ENCODE measurements at regions not wholly inside any gene's neighbourhood (a gene's known extent, or its start where the extent isn't known, plus 50 kb on each side); places are given as distances from the start of the nearest gene placed in this dataset.
"Not testable (repeated sequence)": the region's sequence is repeated elsewhere in the genome, so short reads cannot be mapped to it uniquely, and the experiment has no call there.

DNA sequence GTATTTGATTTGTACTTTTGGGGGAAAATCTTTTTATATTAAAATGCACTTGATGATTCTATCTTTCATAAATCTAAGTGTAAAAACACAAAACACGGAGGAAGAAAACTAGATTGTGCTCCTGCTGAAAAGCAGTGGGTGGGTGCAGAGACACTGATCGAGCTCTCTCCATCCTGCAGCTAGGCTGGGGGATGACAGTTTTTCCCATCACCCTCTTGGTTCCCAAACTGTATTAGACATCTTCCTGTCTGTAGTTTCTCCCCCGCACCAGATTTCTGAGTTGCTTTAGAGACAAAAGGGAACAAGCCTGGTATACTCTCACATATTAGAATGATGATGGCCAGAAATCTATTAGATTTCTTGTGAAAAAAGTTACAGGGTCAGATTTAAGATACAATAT is 99.6 kb downstream of the FAM114A2 start:
- Histone ChIP-seq H3K36me3 (no peaks in the 10 kb centered on the region), H3K9me3 (peaks cover 0 to 95% (median 55%) of the 10 kb centered on the region in 11 donors), H3K27ac (no peak overlapping the region), H3K27me3 (no peaks in the 10 kb centered on the region), H3K4me3 (no peak overlapping the region), H3K4me1 (no peaks in the 10 kb centered on the region)
- no peak for ATAC-seq
- TF ChIP-seq, protein P1, sequence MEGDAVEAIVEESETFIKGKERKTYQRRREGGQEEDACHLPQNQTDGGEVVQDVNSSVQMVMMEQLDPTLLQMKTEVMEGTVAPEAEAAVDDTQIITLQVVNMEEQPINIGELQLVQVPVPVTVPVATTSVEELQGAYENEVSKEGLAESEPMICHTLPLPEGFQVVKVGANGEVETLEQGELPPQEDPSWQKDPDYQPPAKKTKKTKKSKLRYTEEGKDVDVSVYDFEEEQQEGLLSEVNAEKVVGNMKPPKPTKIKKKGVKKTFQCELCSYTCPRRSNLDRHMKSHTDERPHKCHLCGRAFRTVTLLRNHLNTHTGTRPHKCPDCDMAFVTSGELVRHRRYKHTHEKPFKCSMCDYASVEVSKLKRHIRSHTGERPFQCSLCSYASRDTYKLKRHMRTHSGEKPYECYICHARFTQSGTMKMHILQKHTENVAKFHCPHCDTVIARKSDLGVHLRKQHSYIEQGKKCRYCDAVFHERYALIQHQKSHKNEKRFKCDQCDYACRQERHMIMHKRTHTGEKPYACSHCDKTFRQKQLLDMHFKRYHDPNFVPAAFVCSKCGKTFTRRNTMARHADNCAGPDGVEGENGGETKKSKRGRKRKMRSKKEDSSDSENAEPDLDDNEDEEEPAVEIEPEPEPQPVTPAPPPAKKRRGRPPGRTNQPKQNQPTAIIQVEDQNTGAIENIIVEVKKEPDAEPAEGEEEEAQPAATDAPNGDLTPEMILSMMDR (IDR thresholded peaks at IDR 0.05), result no peak
- WGBS, 2 donors, result 81 to 83% methylated on average over 3 of the region's 3 CpGs
- DNase-seq, result no peak
- intact Hi-C loops (cut with DNase I), result no loop called here

DNA sequence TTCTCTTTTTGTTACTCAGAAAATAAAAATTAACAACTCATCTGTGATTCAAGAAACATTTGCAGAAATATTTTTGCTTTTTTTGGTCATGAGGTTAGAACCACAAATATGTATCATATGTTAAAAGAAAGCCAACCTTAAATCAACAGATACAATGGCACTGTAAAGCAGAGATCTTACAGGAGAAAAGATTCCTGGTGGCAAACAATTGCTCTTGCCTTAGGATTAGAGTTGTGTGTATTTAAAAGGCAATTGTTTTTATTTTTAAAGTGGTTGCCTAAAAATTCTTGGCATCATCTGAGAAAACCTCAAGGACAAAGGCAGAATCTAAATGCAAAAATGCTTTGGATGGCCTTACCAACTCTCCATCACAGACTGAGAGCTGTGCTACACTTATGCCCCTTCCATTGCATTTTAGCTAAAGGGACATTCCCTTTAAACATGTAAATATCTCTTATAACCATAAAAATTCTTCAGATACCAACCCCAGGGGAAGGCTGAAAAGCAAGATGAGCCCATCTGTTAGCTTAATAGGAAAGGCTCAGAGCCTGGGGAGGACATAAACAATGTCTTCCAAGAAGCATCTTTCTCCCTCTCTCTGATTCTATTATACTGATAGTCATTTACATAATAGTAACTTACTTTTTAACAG is 100.4 kb downstream of the FAM114A2 start:
- ATAC-seq, result no peak
- peaks cover 0 to 96% (median 55%) of the 10 kb centered on the region in 11 donors for H3K9me3 ChIP-seq

DNA sequence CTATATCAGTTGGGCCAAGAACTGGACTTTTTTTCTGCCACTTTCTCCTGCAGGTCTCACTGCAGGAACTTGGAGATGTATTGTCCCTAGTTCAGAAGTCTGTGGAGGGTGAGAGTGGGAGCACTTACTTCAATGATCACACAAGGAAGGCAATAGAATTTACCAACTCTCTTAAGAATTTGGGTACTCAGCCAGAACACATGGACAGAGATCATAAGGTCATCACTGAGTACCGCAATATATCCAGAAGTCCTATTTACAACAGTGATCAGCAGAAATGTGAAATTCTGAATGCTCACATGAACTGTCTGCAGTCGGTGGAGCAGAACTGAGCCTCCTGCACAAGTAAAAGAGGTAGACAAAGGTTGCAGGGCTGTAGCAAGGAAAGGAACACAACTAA is 101.0 kb downstream of the FAM114A2 start:
- Histone ChIP-seq H3K27ac (no peak overlapping the region), H3K4me3 (no peak overlapping the region), H3K9me3 (peaks cover 0 to 93% (median 53%) of the 10 kb centered on the region in 11 donors), H3K36me3 (no peaks in the 10 kb centered on the region), H3K4me1 (no peaks in the 10 kb centered on the region), H3K27me3 (no peaks in the 10 kb centered on the region)
- ATAC-seq (no peak), DNase-seq (no peak)
- TF ChIP-seq, protein P1 (IDR thresholded peaks at IDR 0.05), result no peak
- intact Hi-C loops (cut with DNase I), result no loop called here
- WGBS, 2 donors, result 82 to 89% methylated on average over 2 of the region's 2 CpGs

More for the DNA sequence above, 100.4 kb downstream of the FAM114A2 start:
- DNase-seq, result no peak
- no peak overlapping the region for H3K4me3 ChIP-seq
- H3K27me3 ChIP-seq, result no peaks in the 10 kb centered on the region
- TF ChIP-seq, protein P1 (IDR thresholded peaks at IDR 0.05), result no peak
- no peaks in the 10 kb centered on the region for H3K36me3 ChIP-seq
- no peaks in the 10 kb centered on the region for H3K4me1 ChIP-seq
- intact Hi-C loops (cut with DNase I), result no loop called here
- H3K27ac ChIP-seq, result no peak overlapping the region

DNA sequence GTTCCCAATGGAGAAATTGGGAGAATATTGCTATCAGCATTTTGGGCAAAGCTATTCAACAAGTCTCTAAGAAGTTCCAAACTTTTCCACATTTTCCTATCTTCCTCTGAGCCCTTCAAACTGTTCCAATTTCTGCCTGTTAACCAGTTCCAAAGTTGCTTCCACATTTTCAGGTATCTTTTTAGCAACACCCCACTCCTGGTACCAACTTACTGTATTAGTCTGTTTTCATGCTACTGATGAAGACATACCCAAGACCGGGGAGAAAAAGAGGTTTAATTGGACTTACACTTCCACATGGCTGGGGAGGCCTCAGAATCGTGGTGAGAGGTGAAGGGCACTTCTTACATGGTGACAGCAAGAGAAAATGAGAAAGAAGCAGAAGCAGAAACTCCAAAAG is 103.6 kb downstream of the FAM114A2 start:
- H3K9me3 ChIP-seq, result peaks cover 0 to 68% (median 28%) of the 10 kb centered on the region in 11 donors
- H3K27me3 ChIP-seq; H3K27ac ChIP-seq; H3K4me1 ChIP-seq; DNase-seq; H3K36me3 ChIP-seq; ATAC-seq; H3K4me3 ChIP-seq; intact Hi-C loops (cut with DNase I): not testable (repeated sequence)
- 67 to 73% methylated on average over 2 of the region's 2 CpGs for WGBS, 2 donors

DNA sequence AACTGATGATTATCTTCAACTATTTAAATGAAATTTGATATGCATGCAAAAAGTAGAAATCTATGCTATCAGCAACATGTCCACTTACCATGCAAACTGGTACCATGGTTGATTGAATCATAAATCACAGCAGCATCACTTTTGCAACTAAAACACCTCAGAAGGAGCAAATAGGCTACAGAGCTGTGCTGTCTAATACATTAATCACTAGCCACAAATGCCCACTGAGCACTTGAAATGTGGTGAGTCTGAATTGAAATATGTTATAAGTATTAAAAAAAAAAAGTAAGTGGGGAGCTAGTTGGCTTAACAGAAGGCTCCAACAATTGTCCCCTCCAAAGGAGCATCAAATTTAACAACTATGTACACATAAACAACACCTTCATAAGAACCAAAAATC is 112.5 kb downstream of the FAM114A2 start:
- H3K36me3 ChIP-seq, result no peaks in the 10 kb centered on the region
- no peaks in the 10 kb centered on the region for H3K4me1 ChIP-seq
- TF ChIP-seq, protein P1 (IDR thresholded peaks at IDR 0.05), result no peak
- ATAC-seq (no peak), DNase-seq (no peak)
- peaks cover 0 to 7% (median 0%) of the 10 kb centered on the region in 11 donors for H3K9me3 ChIP-seq
- H3K4me3 ChIP-seq, result no peak overlapping the region
- no peak overlapping the region for H3K27ac ChIP-seq
- intact Hi-C loops (cut with DNase I), result no loop called here
- no peaks in the 10 kb centered on the region for H3K27me3 ChIP-seq
